T-helper 1 cell (primary cell): ENCODE measurements at regions not wholly inside any gene's neighbourhood (a gene's known extent, or its start where the extent isn't known, plus 50 kb on each side); places are given as distances from the start of the nearest gene placed in this dataset.
"Not testable (repeated sequence)": the region's sequence is repeated elsewhere in the genome, so short reads cannot be mapped to it uniquely, and the experiment has no call there.

Experiments used
- DNase-seq, 5 donors: peaks; one replicate each; pipeline ENCODE4 v3.0.0-alpha.2; 2012 to 2020

- no peak for DNase-seq
Observed at GRCh38 chr3:193805448-193805847, 212.4 kb downstream of the OPA1 start.

DNA sequence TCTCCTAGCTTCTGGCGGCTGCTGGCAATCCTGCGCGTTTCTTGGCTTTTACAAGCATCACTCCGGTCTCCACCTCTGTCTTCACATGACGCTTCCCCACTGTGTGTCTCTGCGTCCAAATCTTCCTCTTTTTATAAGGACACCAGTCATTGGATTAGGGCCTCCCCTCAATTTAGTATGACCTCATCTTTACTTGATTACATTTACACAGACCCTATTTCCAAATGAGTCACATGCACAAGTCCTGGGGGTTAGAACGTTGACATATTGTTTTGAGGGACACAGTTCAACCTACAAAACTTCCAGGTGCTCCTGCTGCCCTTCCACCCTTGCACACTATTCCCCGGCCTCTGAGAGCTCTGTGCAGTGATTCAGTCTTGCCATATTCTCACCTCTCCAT lies 215.3 kb downstream of the OPA1 start:
- DNase-seq = no peak

DNA sequence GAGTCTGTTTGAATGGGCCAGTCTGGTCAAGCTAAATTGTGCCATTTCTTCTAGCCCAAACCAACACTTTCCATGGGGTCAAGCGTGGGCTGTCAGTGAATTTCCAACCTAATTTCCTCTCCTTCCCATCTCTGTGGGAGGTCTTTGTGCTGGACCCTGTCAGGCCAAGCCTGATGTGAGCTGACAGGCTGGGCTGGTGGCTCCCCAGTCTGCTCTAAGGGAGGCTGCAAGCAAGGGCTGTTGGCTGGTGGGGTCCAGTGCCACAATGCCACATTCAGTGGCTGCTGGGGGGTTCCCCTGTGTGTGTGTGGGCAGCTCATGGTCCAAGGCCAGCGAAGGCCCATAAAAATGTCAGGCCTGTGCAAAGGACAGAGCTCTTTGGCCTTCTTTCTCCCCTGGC lies 216.1 kb downstream of the OPA1 start:
- no peak for DNase-seq

GRCh38 chr3:193812078-193812725 lies 219.2 kb downstream of the OPA1 start:
- DNase-seq = no peak

DNA sequence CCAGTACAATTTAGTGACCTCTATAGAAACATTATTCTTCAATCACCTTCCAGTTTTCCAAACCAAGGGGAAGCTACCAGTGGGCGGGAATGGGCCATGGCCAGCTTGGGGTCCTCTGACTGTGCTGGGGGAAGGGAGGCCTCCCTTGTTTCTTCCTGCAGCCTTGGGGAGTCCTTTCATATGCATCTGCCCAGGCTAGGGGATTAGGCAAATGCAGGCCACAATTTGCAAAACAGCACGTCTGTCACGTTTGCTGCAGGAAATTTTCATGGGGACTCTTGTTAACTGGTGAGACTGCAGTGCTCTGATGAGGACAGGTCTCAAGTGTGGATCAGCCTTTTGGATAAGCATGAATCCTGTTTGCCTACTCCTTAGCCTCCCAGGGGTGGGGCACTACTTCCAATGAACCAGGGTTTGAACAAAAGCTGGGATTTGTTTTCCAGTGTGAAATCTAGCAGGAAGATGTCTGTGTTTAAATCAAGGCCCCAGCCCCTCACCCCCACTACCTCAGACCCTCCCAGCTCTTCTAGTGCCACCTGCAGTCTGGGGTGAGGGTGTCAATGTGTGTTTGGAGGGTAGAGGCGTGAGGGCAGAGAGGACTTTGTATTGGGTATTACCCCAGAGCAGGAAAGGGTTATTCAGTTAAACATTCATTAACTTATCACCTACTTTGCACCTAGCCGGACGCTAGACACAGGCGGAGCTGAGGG lies 219.9 kb downstream of the OPA1 start:
- no peak for DNase-seq

- no peak for DNase-seq
Observed at GRCh38 chr3:193813501-193813830, 220.5 kb downstream of the OPA1 start.

DNA sequence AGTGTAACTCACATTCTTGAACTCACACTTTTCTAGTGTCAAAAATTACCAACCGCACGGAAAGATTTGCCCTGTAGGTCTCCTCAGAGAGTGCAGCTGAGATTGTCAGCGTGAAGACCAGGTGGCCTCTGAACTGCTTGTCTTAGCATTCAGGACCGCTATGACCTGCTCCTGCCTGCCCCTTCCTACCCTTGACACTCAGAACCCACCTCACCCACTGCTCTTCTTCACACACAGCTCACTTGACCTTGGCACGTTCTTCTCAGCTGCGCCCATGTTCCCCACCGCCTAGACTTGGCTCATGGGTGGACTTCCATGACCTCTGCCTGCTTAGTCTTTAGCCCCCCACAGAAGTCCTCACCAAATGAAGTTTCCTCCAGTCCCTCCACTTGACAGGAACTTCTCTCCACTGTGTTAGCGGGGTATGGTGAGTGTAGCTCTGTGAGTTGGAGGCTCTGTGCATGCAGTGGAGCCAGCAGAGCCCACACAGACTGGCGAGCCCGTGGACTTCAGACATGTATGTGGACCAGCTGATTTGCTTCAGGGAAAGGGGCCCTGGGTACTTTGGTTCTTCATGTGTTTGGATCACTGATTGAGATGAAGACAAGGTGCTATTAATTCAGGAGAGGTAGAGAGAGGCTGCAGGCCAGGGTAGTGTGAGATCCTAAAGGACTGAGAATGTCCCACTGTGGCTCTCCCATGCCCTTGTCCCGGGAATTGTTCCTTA lies 221.3 kb downstream of the OPA1 start:
- no peak for DNase-seq

GRCh38 chr3:193815246-193816027 lies 222.4 kb downstream of the OPA1 start:
- no peak for DNase-seq

- no peak for DNase-seq
Observed at GRCh38 chr3:193816028-193816395, 223.0 kb downstream of the OPA1 start.

- no peak for DNase-seq
Observed at GRCh38 chr3:193816656-193817311, 223.8 kb downstream of the OPA1 start.

- no peak for DNase-seq
Observed at GRCh38 chr3:193819117-193820010, 226.4 kb downstream of the OPA1 start.

GRCh38 chr3:193821151-193821668 lies 228.2 kb downstream of the OPA1 start:
- no peak for DNase-seq

DNA sequence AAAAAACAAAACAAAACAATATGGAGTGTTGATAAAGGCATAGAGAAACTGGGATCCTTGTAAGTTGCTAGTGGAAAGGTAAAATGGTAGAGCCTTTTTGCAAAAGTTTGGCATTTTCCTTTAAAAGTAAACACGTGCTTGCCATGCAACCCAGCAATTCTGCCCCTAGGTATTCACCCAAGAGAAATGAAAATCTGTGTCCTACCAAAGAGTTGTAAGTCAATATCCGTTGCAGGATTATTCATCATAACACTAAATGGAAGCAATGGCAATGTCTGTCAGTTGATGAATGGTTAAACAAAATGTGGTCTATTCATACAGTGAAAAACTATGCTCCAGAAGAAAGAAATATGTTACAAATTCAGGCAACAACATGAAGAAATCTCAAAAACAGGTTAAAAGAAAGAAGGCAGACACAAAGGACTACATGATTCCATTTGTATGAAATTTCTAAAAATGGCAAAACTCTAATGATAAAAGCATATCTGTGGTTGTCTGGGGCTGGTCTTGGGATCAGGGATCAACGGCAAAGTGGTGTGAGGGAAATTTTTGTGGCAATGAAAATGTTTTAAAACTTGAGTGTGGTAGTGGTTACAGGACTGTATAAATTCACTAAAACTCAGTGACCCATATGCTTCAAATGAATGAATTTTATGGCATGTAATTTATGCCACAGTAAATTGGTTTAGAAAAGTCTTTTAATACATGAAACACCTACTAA lies 229.6 kb downstream of the OPA1 start:
- no peak for DNase-seq

GRCh38 chr3:193823213-193823605 lies 230.2 kb downstream of the OPA1 start:
- DNase-seq = not testable (repeated sequence)

DNA sequence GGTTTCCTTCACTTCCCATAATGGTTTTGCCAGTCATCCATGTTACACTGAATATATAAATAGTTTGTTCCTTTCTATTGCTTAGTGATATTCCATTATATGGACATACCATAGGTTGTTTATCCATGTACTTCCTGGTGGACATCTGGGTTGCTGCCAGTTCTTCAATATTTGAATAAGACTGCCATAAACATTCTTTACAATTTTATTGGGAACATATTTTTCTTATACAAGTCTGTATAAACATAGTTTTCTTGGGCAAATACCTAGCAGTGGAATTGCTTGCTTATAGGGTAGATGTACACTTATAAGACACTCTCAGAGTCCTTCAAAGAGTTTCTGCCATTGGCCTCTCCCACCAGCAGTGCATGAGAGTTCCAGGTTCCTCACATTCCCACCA lies 231.4 kb downstream of the OPA1 start:
- DNase-seq = no peak

- no peak for DNase-seq
Observed at GRCh38 chr3:193825617-193826016, 232.6 kb downstream of the OPA1 start.

- DNase-seq = no peak
Observed at GRCh38 chr3:193826159-193826795, 233.3 kb downstream of the OPA1 start.

GRCh38 chr3:193827040-193827669 lies 234.1 kb downstream of the OPA1 start:
- DNase-seq = no peak

GRCh38 chr3:193827871-193828270 lies 234.9 kb downstream of the OPA1 start:
- DNase-seq = no peak

GRCh38 chr3:193828477-193828876 lies 235.5 kb downstream of the OPA1 start:
- DNase-seq = no peak
